ENCODE measurements at regions not wholly inside any gene's neighbourhood (a gene's known extent, or its start where the extent isn't known, plus 50 kb on each side); places are given as distances from the start of the nearest gene placed in this dataset.
"Not testable (repeated sequence)": the region's sequence is repeated elsewhere in the genome, so short reads cannot be mapped to it uniquely, and the experiment has no call there.

DNA sequence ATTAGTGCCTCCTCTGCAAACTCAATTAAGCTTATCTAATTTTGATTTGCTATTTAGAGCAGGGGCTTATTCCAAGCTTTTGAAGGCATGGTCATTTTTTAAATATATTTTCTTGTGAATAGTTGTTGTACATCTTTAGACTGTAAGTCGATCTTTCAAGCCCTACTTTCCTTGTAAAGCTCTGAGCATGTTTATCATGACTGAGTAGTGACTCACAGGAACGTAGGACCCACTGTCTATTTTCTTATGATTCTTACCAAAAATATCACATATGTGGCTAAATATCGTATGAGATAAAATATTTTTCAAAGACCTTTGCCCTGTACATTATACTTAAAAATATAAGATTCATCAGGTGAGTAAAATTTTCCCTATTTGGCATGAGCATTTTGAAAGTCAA, 440.4 kb upstream of the GRIN3A start:
- Mint-ChIP-seq H3K36me3 (ENCODE audit: low read depth) (no peaks in the 10 kb centered on the region), H3K9me3 (peaks cover 11% of the 10 kb centered on the region), H3K27ac (no peak overlapping the region), H3K4me3 (no peak overlapping the region), H3K27me3 (ENCODE audit: low read depth) (no peaks in the 10 kb centered on the region), H3K4me1 (ENCODE audit: low read depth) (no peaks in the 10 kb centered on the region)
- DNase-seq: no peak
- CTCF ChIA-PET: no interaction called here
- intact Hi-C loops (cut with micrococcal nuclease): no loop called here

DNA sequence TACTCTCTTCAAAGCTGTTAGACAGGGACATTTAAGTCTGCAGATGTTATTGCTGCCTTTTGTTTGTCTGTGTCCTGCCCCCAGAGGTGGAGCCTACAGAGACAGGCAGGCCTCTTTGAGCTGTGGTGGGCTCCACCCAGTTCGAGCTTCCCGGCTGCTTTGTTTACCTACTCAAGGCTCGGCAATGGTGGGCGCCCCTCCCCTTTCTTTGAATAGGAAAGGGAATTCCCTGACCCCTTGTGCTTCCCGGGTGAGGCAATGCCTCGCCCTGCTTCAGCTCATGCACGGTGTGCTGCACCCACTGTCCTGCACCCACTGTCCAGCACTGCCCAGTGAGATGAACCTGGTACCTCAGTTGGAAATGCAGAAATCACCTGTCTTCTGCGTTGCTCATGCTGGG, 435.8 kb upstream of the GRIN3A start:
- peaks cover 17% of the 10 kb centered on the region for H3K9me3 Mint-ChIP-seq
- H3K4me1 Mint-ChIP-seq (ENCODE audit: low read depth); DNase-seq; H3K27me3 Mint-ChIP-seq (ENCODE audit: low read depth); CTCF ChIA-PET; H3K27ac Mint-ChIP-seq; intact Hi-C loops (cut with micrococcal nuclease); H3K36me3 Mint-ChIP-seq (ENCODE audit: low read depth); H3K4me3 Mint-ChIP-seq: not testable (repeated sequence)

DNA sequence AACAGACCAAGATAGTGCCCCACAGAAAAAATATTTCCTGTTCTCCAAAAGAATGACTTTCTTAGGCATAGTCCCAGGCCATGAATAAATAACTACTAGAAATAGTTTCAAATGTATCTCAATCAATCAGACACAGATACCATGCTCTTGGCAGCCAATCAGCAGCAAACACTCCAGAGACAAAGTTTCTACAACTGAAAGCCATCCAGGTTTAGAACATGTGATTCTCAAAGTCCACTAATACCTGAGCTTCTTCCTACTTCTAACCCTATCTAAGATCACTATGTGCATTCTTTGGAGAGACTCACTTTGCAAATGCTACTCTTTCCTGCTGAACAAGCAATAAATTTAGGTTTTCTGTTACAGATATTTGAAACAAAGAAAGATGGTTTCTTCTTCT, 425.8 kb upstream of the GRIN3A start:
- CTCF ChIA-PET: interaction anchor here (0.7 kb wide), 1 partner anchor 190 kb away, joined by 3 read pairs; no protein-coding TSS in a partner anchor
- no peak for DNase-seq
- Mint-ChIP-seq H3K9me3 (no peaks in the 10 kb centered on the region), H3K27me3 (ENCODE audit: low read depth) (no peaks in the 10 kb centered on the region), H3K27ac (no peak overlapping the region), H3K36me3 (ENCODE audit: low read depth) (no peaks in the 10 kb centered on the region), H3K4me1 (ENCODE audit: low read depth) (no peaks in the 10 kb centered on the region), H3K4me3 (no peak overlapping the region)
- intact Hi-C loops (cut with micrococcal nuclease): no loop called here

DNA sequence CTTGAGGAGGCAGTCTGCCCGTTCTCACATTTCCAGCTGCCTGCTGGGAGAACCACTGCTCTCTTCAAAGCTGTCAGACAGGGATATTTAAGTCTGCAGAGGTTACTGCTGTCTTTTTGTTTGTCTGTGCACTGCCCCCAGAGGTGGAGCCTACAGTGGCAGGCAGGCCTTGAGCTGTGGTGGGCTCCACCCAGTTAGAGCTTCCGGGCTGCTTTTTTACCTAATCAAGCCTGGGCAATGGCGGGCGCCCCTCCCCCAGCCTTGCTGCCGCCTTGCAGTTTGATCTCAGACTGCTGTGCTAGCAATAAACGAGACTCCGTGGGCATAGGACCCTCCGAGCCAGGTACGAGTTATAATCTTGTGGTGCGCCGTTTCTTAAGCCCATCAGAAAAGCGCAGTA, 414.6 kb upstream of the GRIN3A start:
- H3K9me3 Mint-ChIP-seq; H3K27me3 Mint-ChIP-seq (ENCODE audit: low read depth); H3K4me1 Mint-ChIP-seq (ENCODE audit: low read depth); DNase-seq; CTCF ChIA-PET; H3K4me3 Mint-ChIP-seq; H3K36me3 Mint-ChIP-seq (ENCODE audit: low read depth); intact Hi-C loops (cut with micrococcal nuclease); H3K27ac Mint-ChIP-seq: not testable (repeated sequence)

DNA sequence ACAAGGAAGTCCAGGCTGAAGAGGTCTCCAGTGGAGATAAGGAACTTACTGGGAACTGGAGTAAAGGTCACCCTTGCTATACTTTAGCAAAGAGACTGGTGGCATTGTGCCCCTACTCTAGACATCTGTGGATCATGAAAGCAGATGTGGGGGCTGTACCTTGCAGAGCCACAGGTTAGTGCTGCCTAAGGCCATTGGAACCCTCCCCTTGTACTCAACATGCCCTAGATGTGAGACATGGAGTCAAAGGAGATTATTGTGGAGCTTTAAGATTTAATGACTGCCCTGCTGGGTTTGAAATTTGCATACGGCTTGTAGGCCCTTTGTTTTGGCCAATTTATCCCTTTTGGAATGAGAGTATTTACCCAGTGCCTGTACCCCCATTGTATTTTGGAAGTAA, 397.3 kb upstream of the GRIN3A start:
- intact Hi-C loops (cut with micrococcal nuclease): no loop called here
- Mint-ChIP-seq H3K27me3 (ENCODE audit: low read depth) (no peaks in the 10 kb centered on the region), H3K36me3 (ENCODE audit: low read depth) (no peaks in the 10 kb centered on the region), H3K4me1 (ENCODE audit: low read depth) (no peaks in the 10 kb centered on the region), H3K9me3 (peaks cover 2% of the 10 kb centered on the region), H3K27ac (no peak overlapping the region), H3K4me3 (no peak overlapping the region)
- no peak for DNase-seq
- CTCF ChIA-PET: no interaction called here

DNA sequence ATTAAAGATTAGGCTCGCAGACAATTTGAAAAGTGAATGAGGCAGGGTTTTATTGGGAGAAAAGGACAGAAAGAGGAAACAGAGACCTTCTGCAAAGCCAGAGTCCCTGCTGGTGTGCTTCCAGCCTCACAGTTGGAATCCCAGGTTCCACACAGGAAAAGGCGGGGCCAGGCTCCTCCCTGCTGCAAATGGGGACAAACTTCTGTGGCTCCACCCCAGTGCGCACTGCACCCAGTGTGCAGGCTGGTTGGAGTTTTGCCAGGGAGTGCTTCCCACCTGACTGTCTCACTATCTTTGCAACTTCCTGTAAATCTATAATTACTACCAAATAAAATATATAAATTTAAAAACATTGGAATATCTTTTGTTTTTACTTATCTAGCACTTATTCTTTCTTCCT, 386.0 kb upstream of the GRIN3A start:
- no peaks in the 10 kb centered on the region for H3K27me3 Mint-ChIP-seq (ENCODE audit: low read depth)
- intact Hi-C loops (cut with micrococcal nuclease): no loop called here
- CTCF ChIA-PET: no interaction called here
- H3K9me3 Mint-ChIP-seq: peaks cover 2% of the 10 kb centered on the region
- no peak overlapping the region for H3K27ac Mint-ChIP-seq
- no peaks in the 10 kb centered on the region for H3K4me1 Mint-ChIP-seq (ENCODE audit: low read depth)
- no peak for DNase-seq
- no peak overlapping the region for H3K4me3 Mint-ChIP-seq
- H3K36me3 Mint-ChIP-seq (ENCODE audit: low read depth): no peaks in the 10 kb centered on the region

DNA sequence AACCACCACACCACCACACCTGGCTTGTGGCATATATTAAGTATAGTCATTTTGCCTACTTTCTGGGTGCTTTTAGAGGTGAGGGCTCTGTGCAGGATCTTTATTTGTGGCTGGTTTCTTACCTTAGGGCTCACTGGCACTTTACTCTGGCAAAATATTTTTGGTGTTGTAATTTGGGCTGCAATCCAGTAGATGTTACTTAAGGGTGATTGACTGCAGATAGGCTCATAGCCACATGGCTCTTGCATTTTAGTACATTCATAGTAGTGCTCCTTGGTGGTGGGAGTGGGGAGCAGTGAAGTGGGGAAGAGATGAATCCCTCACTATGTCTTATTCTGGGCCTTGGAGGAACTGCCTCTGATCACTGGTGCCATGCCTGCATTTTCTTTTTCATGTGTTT, 376.1 kb upstream of the GRIN3A start:
- Mint-ChIP-seq H3K4me3 (no peak overlapping the region), H3K9me3 (peaks cover 7% of the 10 kb centered on the region), H3K27me3 (ENCODE audit: low read depth) (no peaks in the 10 kb centered on the region), H3K27ac (no peak overlapping the region), H3K36me3 (ENCODE audit: low read depth) (no peaks in the 10 kb centered on the region), H3K4me1 (ENCODE audit: low read depth) (no peaks in the 10 kb centered on the region)
- DNase-seq: no peak
- CTCF ChIA-PET: no interaction called here
- intact Hi-C loops (cut with micrococcal nuclease): no loop called here

DNA sequence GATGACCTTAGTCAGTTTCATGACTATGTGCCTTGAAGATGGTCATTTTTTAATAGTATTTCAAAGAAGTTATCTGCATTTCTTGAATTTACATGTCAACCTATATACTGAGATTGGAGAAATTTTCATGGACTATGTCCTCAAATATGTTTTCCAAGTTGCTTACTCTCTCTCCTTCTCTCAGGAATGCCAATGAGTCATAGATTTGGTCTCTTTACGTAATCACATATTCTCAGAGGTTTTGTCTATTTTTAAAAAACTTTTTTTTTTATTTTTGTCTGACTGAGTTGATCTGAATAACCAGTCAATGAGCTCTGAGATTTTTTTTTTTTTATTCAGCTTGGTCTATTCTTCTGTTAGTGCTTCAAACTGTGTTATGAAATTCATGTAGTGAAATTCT, 374.7 kb upstream of the GRIN3A start:
- intact Hi-C loops (cut with micrococcal nuclease): no loop called here
- Mint-ChIP-seq H3K36me3 (ENCODE audit: low read depth) (no peaks in the 10 kb centered on the region), H3K9me3 (peaks cover 1% of the 10 kb centered on the region), H3K4me3 (no peak overlapping the region), H3K27me3 (ENCODE audit: low read depth) (no peaks in the 10 kb centered on the region), H3K27ac (no peak overlapping the region), H3K4me1 (ENCODE audit: low read depth) (no peaks in the 10 kb centered on the region)
- CTCF ChIA-PET: no interaction called here
- DNase-seq: no peak

DNA sequence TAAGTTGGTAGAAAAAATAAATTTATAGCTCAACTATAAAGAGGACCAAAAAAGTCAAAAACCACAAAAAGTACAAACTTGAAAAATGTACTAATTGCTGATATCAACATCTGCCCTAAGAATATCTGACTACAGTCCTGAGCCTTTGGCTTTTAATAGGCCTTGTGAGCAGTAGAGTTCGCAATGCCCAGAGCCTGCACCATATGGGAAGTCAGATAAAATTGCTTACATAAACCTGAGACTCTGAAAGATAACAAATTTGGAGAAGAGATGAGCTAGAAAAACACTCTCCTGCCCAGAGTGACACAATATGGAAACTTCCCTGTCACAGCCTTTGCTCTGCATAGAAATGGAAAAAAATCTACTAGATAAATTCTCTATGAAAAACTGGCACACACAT, 368.0 kb upstream of the GRIN3A start:
- CTCF ChIA-PET: no interaction called here
- no peak overlapping the region for H3K27ac Mint-ChIP-seq
- no peak overlapping the region for H3K4me3 Mint-ChIP-seq
- DNase-seq: no peak
- intact Hi-C loops (cut with micrococcal nuclease): no loop called here
- H3K36me3 Mint-ChIP-seq (ENCODE audit: low read depth): no peaks in the 10 kb centered on the region
- H3K27me3 Mint-ChIP-seq (ENCODE audit: low read depth): no peaks in the 10 kb centered on the region
- no peaks in the 10 kb centered on the region for H3K4me1 Mint-ChIP-seq (ENCODE audit: low read depth)
- peaks cover 1% of the 10 kb centered on the region for H3K9me3 Mint-ChIP-seq

DNA sequence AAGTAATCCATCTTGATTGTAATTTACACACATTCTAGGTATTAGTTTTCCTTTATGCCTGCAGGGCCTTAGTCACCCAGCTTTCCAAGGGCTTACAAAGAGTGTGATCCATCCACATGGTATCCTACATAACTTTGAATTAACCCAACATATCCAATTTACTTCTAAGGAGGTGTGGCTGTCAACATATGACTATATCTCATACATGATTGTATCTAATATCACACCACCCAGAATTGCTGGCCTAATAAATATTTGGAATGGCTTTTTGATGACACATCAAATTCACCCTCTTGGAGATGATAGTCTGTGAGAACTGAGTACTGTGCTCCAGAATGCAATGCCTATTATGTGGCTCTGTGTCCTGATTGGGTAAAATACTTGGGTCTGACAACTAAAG, 363.3 kb upstream of the GRIN3A start:
- no peak for DNase-seq
- H3K36me3 Mint-ChIP-seq (ENCODE audit: low read depth): no peaks in the 10 kb centered on the region
- H3K4me1 Mint-ChIP-seq (ENCODE audit: low read depth): no peaks in the 10 kb centered on the region
- H3K27me3 Mint-ChIP-seq (ENCODE audit: low read depth): no peaks in the 10 kb centered on the region
- H3K9me3 Mint-ChIP-seq: no peaks in the 10 kb centered on the region
- CTCF ChIA-PET: no interaction called here
- intact Hi-C loops (cut with micrococcal nuclease): no loop called here
- no peak overlapping the region for H3K4me3 Mint-ChIP-seq
- H3K27ac Mint-ChIP-seq: no peak overlapping the region

DNA sequence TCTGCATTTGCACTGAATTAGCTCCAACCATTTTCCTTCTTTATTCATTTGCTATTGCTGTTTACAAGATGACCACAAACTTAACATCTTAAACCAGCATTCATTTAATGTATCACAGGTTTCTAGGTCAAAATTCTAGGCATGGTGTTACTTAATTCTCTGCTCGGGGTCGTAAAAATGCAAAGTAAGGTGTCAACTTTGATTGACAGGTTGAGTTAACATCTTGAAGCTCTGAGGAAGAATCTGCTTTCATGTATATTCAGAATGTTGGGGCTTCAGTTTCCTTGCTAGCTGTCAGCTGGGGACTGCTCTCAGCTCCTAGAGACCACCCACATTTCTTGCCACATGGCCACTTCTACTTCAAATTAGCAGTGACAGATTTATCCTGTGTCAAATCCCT, 348.7 kb upstream of the GRIN3A start:
- Mint-ChIP-seq H3K4me3 (no peak overlapping the region), H3K27me3 (ENCODE audit: low read depth) (no peaks in the 10 kb centered on the region), H3K9me3 (no peaks in the 10 kb centered on the region), H3K27ac (no peak overlapping the region), H3K36me3 (ENCODE audit: low read depth) (no peaks in the 10 kb centered on the region), H3K4me1 (ENCODE audit: low read depth) (no peaks in the 10 kb centered on the region)
- CTCF ChIA-PET: no interaction called here
- intact Hi-C loops (cut with micrococcal nuclease): no loop called here
- no peak for DNase-seq

DNA sequence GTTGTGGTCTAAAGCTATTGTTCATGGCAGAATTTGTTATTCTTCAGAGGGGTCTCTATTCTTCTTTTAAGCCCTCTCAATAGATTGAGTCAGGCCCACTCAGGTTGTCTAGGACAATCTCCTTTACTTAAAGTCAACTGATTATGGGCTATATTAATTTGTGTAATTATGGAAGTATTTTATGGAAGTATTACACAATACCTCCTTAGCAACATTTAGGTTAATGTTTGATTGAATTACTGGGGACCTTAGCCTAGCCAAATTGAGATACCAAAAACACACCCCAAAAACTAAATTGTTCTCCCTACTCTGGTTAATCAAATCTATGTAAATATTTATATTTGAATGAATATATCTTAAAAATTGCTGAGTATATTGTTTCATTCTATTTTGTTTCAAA, 347.1 kb upstream of the GRIN3A start:
- Mint-ChIP-seq H3K4me1 (ENCODE audit: low read depth) (no peaks in the 10 kb centered on the region), H3K9me3 (no peaks in the 10 kb centered on the region), H3K27me3 (ENCODE audit: low read depth) (no peaks in the 10 kb centered on the region), H3K27ac (no peak overlapping the region), H3K4me3 (no peak overlapping the region), H3K36me3 (ENCODE audit: low read depth) (no peaks in the 10 kb centered on the region)
- no peak for DNase-seq
- CTCF ChIA-PET: no interaction called here
- intact Hi-C loops (cut with micrococcal nuclease): no loop called here

DNA sequence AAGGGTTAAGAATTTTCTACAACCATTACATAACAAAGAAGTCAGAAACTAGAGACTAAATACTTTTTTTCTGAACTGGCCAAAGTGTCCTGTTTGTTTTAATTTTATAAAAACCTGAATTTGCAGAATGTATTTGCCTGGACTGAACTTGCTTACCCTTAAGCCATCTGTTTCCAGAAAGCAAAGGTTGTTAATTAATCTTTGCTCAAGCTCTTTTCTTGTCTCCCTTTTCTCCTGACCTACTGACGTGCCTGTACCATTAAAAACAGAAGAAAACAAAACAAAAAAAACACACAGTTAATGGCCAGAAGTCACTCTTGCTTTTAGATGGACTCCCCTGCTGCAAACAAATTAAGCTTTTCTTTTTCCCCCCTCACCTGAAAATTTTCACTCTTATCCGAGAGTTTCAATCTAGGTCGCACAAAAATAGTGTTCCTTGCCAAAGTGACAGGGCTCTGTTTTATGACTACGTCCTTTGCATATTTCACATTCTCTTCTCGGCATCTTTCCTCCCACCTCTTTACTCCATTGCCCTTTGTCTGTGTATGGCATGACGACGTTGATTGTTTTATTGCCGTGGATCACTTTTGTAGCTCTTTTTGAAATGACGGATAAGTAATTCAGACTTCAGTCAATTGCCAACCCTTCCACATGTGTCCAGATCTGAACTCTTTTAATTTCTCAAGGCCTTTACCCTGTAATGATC, 333.8 kb upstream of the GRIN3A start:
- Mint-ChIP-seq H3K27me3 (ENCODE audit: low read depth) (peaks cover 4% of the 10 kb centered on the region), H3K9me3 (peaks cover 2% of the 10 kb centered on the region), H3K4me3 (no peak overlapping the region), H3K27ac (no peak overlapping the region), H3K36me3 (ENCODE audit: low read depth) (no peaks in the 10 kb centered on the region), H3K4me1 (ENCODE audit: low read depth) (no peaks in the 10 kb centered on the region)
- DNase-seq: no peak
- intact Hi-C loops (cut with micrococcal nuclease): no loop called here
- CTCF ChIA-PET: no interaction called here

DNA sequence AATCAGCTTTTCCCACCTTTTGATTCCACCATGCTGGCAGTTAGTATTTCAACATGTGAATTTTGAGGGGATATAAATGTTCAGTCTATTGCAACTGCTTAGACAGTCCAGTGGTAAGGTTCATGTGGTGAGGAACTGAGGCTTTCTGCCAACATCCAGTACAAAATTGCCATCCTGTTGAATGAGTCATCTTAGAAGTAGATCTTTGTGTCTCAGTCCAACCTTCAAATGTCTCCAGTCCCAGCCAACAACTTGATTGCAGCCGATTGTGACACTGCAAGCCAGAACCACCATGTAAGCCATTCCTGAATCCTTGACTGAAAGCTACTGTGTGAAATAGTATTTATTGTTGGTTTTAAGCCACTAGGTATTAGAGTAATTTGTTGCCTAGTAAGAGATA, 331.5 kb upstream of the GRIN3A start:
- H3K9me3 Mint-ChIP-seq: peaks cover 2% of the 10 kb centered on the region
- intact Hi-C loops (cut with micrococcal nuclease): no loop called here
- no peaks in the 10 kb centered on the region for H3K4me1 Mint-ChIP-seq (ENCODE audit: low read depth)
- no peak overlapping the region for H3K4me3 Mint-ChIP-seq
- peaks cover 4% of the 10 kb centered on the region for H3K27me3 Mint-ChIP-seq (ENCODE audit: low read depth)
- DNase-seq: no peak
- CTCF ChIA-PET: no interaction called here
- no peaks in the 10 kb centered on the region for H3K36me3 Mint-ChIP-seq (ENCODE audit: low read depth)
- no peak overlapping the region for H3K27ac Mint-ChIP-seq

Data from activated naive CD4-positive, alpha-beta T cell treated with anti-CD3 and anti-CD28 coated beads for 36 hours (primary cell).